Erythroblast (primary cell): ENCODE measurements at regions not wholly inside any gene's neighbourhood (a gene's known extent, or its start where the extent isn't known, plus 50 kb on each side); places are given as distances from the start of the nearest gene placed in this dataset.

ENCODE experiments used
- GATA1 ChIP-seq: IDR thresholded peaks from 2 replicates; pipeline ENCODE4 v1.6.1; 2011; ENCODE audit warnings: low read depth, mild to moderate bottlenecking, control low read depth, low read length, moderate library complexity
- POLR2A ChIP-seq: IDR thresholded peaks from 2 replicates; pipeline ENCODE4 v1.6.1; 2011; ENCODE audit warnings: mild to moderate bottlenecking, low read length

DNA sequence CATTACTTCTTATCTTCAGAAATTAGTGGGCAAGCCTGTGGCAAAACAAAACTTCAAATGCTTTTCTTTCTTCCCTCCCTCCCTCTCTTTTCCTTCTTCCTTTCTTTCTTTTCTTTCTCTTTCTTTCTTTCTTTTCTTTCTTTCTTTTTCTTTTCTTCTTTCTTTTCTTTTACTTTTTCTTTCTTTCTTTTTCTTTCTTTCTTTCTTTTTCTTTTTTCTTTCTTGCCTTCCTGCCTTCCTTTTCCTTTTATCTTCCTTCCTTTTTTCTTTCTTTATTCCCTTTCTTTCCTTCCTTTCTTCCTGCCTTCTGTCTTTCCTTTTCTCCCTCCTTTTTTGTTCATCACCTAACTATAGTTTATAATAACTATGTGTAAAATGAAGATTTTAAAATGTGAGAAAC, 295.1 kb downstream of the SMOC2 start:
- no peak for TF ChIP-seq POLR2A
- TF ChIP-seq GATA1 = no peak
